GM19043 (cell line): ENCODE measurements at regions not wholly inside any gene's neighbourhood (a gene's known extent, or its start where the extent isn't known, plus 50 kb on each side); places are given as distances from the start of the nearest gene placed in this dataset.
"Not testable (repeated sequence)": the region's sequence is repeated elsewhere in the genome, so short reads cannot be mapped to it uniquely, and the experiment has no call there.

Source experiments
- ATAC-seq: cut with Tn5 transposase; IDR thresholded peaks from one replicate; pipeline ENCODE4 v1.9.1; 2021; ENCODE audit warnings: low read depth; ENCODE audit not compliant: unreplicated experiment

- ATAC-seq: not testable (repeated sequence)
Observed at GRCh38 chr12:14032191-14032590, 50.8 kb upstream of the GRIN2B start.

- no peak for ATAC-seq
Observed at GRCh38 chr12:14043776-14044175, 62.4 kb upstream of the GRIN2B start.

- no peak for ATAC-seq
Observed at GRCh38 chr12:14048941-14049545, 67.6 kb upstream of the GRIN2B start.

GRCh38 chr12:14057895-14058294 is 76.5 kb upstream of the GRIN2B start:
- ATAC-seq: no peak

DNA sequence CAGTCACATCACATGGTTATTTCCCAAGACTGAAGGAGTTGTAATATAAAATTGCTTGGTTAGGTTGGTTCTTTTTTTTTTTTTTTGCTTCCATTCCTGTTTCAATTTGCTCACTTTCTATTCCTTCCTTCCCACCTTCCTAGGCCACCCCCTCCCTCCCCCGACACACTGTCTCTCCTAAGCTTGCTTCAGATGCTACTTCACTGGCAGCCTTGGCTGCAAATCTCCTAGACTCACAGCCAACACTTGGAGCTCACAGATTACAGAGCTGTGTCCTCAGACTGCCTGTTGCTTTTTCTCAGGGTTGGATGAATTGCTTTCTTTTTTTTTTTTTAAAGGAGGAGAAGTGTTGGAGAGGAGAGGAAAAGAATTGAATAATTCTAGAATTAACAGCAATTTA is 77.3 kb upstream of the GRIN2B start:
- ATAC-seq: no peak

GRCh38 chr12:14059548-14059947 is 78.1 kb upstream of the GRIN2B start:
- ATAC-seq: no peak

DNA sequence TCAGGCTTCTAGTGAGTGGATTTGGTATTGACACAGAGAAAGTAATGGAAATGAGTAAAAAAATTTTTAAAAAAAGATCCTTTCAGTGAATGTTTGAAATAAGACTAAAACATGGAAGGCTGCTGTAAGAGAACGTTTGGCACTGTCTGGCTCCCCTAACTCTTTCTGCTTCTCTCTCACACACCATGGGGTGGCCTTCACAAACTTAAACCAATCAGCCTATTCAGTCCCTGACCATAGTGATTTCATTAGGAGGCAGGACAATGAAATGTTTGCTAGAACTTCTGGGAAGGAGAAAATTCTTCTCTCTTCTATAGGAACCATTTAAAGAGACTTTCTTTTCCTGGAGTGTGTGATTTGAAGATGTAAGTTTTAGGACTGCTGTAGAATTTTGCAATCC is 84.2 kb upstream of the GRIN2B start:
- no peak for ATAC-seq

- ATAC-seq: no peak
Observed at GRCh38 chr12:14066021-14066420, 84.6 kb upstream of the GRIN2B start.

- no peak for ATAC-seq
Observed at GRCh38 chr12:14068961-14069360, 87.6 kb upstream of the GRIN2B start.

DNA sequence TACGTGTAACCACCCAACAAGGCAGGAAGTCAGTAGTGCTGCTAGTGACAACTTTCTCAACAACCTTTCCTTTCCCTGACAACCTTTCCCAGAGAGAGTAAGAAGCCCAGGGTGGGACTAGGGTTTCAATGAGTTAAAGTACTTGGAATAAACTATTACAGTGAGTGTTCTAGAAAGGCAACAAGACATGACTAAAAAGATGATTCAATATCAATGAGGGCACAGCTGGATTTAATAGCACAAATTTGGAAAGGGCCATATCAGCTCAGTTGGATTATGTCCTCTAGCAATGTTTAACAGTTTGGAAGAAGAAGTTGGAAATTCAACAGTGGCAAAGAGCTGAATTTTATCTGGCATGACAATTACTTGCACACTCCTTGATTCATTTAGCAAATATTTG is 90.4 kb upstream of the GRIN2B start:
- no peak for ATAC-seq

GRCh38 chr12:14072987-14073386 is 91.6 kb upstream of the GRIN2B start:
- no peak for ATAC-seq

DNA sequence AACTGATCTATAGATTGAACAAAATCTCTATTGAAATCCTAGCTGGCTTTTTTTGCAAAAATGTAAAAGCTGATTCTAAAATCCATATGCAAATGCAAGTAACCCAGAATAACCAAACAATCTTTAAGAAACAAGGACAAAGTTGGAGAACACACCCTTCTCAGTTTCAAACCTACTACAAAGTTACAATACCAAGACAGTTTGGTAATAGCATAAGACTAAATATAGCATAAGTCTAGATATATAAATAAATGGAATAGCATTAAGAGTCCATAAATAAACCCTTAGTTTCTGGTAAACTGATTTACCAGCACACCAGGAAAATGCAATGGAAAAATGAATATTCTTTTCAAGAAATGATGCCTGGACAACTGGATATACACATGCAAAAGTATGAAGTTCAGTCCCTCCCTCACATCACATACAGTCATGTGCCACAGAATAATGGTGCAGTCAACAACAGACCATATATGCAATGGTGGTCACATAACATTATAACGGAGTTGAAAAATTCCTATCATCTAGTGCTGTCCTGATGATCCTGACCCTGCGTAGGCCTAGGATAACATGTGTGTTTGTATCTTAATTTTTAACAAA is 94.5 kb upstream of the GRIN2B start:
- no peak for ATAC-seq

- no peak for ATAC-seq
Observed at GRCh38 chr12:14076538-14076937, 95.1 kb upstream of the GRIN2B start.

- ATAC-seq: no peak
Observed at GRCh38 chr12:14086838-14087237, 105.4 kb upstream of the GRIN2B start.

DNA sequence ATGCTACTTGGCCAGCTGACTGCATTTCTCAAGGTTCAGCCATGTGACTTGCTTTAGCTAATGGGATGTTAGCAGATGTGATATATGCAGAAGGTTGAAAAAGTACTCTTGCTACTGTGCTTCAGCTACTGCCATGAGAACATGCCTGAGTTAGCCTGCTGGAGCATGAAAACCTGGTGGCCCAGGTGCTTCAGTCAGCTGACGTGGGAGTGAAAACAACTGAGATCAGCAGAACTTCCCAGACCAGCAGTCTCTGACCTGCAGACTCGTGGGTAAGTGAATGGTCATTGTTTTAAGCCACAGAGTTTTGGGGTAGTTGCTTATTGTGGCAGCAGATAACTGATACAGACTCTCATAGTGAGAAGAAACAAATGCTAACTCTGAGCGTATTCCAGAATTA is 118.6 kb upstream of the GRIN2B start:
- no peak for ATAC-seq

- not testable (repeated sequence) for ATAC-seq
Observed at GRCh38 chr12:14101556-14101955, 120.2 kb upstream of the GRIN2B start.

DNA sequence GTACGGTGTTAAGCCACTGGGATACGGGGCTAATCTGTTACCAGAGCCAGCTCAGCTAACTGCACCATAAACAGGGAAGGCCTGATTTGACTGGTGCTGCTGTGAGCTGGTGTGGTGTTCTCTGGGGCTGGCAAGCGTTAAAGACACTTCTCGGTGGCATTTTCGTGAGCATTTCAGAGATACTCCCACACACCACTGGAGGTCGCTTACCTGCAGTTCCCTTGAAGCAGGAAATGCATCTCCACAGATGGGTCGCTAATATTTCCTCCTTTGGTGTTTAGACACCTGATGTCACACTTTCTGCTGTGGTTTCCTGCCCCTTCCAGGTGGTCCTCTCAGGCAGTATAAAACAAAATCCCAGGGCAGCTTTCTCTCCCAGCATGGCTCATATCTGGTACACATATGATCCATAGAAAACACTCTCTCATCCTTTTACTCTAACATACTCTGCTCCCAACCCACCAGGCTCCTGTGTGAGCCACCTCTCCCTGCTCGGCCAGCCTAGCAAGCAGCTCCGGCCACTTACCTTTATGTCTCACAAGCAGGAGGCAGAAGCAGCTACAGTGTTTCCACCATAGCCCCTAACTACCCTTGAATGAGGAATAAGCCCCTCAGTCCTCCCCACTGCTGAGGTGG is 129.9 kb upstream of the GRIN2B start:
- peak; percentile 97 for ATAC-seq

DNA sequence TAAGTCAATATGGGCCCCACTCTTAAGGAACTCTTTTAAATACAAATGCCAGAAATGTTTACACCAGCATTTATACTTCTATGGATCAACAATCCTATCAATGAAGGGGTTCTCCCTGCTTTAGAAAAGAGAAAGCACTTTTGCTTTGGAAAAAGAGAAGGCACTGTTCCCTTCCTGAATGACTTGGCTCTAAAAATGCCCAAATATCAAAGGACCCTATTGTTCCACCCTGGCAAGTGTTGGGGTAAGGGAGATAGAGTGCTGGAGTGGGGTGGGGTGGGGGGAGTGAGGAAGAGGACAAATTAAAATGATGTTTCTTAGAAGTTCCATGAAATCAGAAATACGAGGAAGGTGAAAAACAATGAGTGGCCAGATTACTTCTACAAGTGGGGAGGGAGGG is 131.6 kb upstream of the GRIN2B start:
- no peak for ATAC-seq

DNA sequence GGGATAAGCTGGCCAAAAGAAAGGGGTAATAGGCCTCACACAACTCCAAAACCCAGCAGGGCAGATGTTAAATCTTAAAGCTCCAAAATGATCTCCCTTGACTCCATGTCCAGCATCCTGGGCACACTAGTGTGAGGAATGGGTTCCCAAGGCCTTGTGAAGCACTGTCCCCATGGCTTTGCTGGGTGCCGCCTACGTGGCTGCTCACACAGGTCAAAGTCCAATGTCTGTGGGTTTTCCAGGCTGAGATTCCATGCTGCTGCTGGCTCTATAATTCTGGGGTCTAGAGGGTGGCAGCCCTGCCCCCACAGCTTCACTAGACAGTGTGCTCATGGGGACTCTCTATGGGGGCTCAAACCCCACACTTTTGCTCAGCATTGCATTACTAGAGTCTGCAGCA is 145.3 kb upstream of the GRIN2B start:
- ATAC-seq: no peak

GRCh38 chr12:14129611-14130195 is 148.3 kb upstream of the GRIN2B start:
- ATAC-seq: no peak

- no peak for ATAC-seq
Observed at GRCh38 chr12:14135996-14136395, 154.6 kb upstream of the GRIN2B start.

GRCh38 chr12:14138495-14138894 is 157.1 kb upstream of the GRIN2B start:
- no peak for ATAC-seq
